ENCODE measurements at regions not wholly inside any gene's neighbourhood (a gene's known extent, or its start where the extent isn't known, plus 50 kb on each side); places are given as distances from the start of the nearest gene placed in this dataset.

- no peak overlapping the region for H3K27ac ChIP-seq
- no peak overlapping the region for H3K9ac ChIP-seq
- no peaks in the 10 kb centered on the region for H3K36me3 ChIP-seq
- H4K20me1 ChIP-seq: no peaks in the 10 kb centered on the region
- H3K27me3 ChIP-seq: no peaks in the 10 kb centered on the region
- no peaks in the 10 kb centered on the region for H3K9me3 ChIP-seq
- TF ChIP-seq Cebpa-rat (IDR thresholded peaks at IDR 0.05): no peak
- H3K4me3 ChIP-seq: no peak overlapping the region
- no peak overlapping the region for H3K4me2 ChIP-seq
- H3K4me1 ChIP-seq: no peaks in the 10 kb centered on the region
These were observed 837.3 kb upstream of the SOX9 start for GRCh38 chr17:71283486-71283885.

DNA sequence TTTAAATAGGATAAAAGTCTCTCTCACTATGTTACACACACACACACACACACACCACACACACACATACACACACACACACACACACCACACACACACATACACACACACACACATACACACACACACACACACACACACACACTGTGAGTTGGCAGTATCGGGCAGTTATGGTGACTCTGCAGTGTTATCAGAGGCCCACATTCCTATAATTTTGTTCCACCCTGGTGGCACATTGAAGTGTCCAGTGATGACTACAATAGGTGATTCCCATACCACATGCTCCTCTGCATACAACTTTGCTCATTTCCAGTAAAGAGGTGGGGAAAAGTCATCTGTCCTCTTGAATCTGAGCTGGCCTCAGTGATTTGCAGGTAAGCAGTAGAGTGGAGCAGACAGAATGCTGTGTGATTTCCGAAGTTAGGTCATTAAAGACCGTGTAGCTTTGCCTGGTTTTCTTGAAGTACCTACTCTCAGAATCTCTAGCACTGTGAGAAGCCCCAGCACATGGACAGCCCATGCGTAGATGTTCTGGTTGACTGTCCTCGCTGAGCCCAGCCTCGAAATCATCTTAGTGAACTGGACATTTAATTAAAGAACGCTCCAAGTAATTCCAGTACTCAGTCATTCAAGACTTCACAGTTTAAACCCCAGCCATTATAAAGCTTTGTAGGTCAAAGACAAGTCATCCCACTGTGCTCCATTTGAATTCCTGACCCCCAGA, 836.6 kb upstream of the SOX9 start:
- H3K9me3 ChIP-seq: no peaks in the 10 kb centered on the region
- no peak for TF ChIP-seq Cebpa-rat (IDR thresholded peaks at IDR 0.05)
- no peaks in the 10 kb centered on the region for H3K4me1 ChIP-seq
- H3K4me2 ChIP-seq: no peak overlapping the region
- H3K4me3 ChIP-seq: no peak overlapping the region
- no peak overlapping the region for H3K9ac ChIP-seq
- H3K27me3 ChIP-seq: no peaks in the 10 kb centered on the region
- no peaks in the 10 kb centered on the region for H3K36me3 ChIP-seq
- H3K27ac ChIP-seq: no peak overlapping the region
- H4K20me1 ChIP-seq: no peaks in the 10 kb centered on the region

- Histone ChIP-seq H3K36me3 (no peaks in the 10 kb centered on the region), H4K20me1 (no peaks in the 10 kb centered on the region), H3K9ac (no peak overlapping the region), H3K4me2 (no peak overlapping the region), H3K27me3 (no peaks in the 10 kb centered on the region), H3K4me3 (no peak overlapping the region), H3K4me1 (no peaks in the 10 kb centered on the region), H3K9me3 (no peaks in the 10 kb centered on the region), H3K27ac (no peak overlapping the region)
- no peak for TF ChIP-seq Cebpa-rat (IDR thresholded peaks at IDR 0.05)
These were observed 834.2 kb upstream of the SOX9 start for GRCh38 chr17:71286625-71287024.

- Histone ChIP-seq H3K9ac (no peak overlapping the region), H3K4me3 (no peak overlapping the region), H3K36me3 (no peaks in the 10 kb centered on the region), H3K4me1 (no peaks in the 10 kb centered on the region), H3K4me2 (no peak overlapping the region), H3K9me3 (no peaks in the 10 kb centered on the region), H4K20me1 (no peaks in the 10 kb centered on the region), H3K27ac (no peak overlapping the region), H3K27me3 (no peaks in the 10 kb centered on the region)
- TF ChIP-seq Cebpa-rat (IDR thresholded peaks at IDR 0.05): no peak
These were observed 833.6 kb upstream of the SOX9 start for GRCh38 chr17:71287071-71287823.

DNA sequence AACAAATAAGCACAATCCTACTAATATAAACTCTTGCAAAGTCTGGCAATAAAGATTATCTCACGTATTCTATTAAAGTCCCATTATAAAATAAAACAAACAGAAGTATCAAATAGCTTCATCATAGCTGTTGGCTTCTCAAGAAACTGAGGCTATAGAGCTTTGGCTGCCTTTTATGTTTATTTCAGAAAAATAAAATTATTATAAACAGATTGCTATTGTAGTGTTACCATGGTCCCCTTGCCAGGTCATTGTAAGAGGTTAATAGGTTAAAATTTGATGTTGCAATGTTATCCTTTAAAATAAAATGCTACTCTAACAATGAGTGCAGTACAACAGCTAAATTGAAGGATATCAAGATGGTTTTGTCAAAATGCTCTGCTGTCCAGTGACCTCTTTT, 828.8 kb upstream of the SOX9 start:
- Histone ChIP-seq H3K4me3 (no peak overlapping the region), H4K20me1 (no peaks in the 10 kb centered on the region), H3K4me2 (no peak overlapping the region), H3K9me3 (no peaks in the 10 kb centered on the region), H3K4me1 (no peaks in the 10 kb centered on the region), H3K9ac (no peak overlapping the region), H3K36me3 (no peaks in the 10 kb centered on the region), H3K27me3 (no peaks in the 10 kb centered on the region), H3K27ac (no peak overlapping the region)
- TF ChIP-seq Cebpa-rat (IDR thresholded peaks at IDR 0.05): no peak

GRCh38 chr17:71296005-71296404, 824.8 kb upstream of the SOX9 start:
- Histone ChIP-seq H3K9ac (no peak overlapping the region), H3K4me2 (no peak overlapping the region), H3K27ac (no peak overlapping the region), H3K4me1 (no peaks in the 10 kb centered on the region), H3K4me3 (no peak overlapping the region), H4K20me1 (no peaks in the 10 kb centered on the region), H3K36me3 (no peaks in the 10 kb centered on the region), H3K27me3 (no peaks in the 10 kb centered on the region), H3K9me3 (no peaks in the 10 kb centered on the region)
- no peak for TF ChIP-seq Cebpa-rat (IDR thresholded peaks at IDR 0.05)

DNA sequence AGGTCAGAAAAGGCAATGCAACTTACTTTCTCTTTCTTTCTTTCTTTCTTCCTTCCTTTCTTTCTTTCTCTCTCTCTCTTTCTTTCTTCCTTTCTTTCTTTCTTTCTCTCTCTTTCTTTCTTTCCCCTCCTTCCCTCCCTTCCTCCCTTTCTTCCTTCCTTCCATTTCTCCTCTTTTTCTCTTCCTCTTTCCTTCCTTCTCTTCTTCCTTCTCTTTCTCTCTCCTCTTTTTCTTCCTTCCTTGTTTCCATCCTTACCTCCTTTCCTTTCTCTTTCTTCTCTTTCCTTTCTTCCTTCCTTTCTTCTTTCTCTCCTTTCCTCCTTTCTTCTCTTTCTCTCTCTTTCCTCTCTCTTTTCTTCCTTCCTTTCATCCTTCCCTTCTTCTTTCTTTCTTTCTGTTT, 819.8 kb upstream of the SOX9 start:
- H3K36me3 ChIP-seq: no peaks in the 10 kb centered on the region
- H3K27me3 ChIP-seq: no peaks in the 10 kb centered on the region
- no peak for TF ChIP-seq Cebpa-rat (IDR thresholded peaks at IDR 0.05)
- H3K4me1 ChIP-seq: no peaks in the 10 kb centered on the region
- H3K9ac ChIP-seq: no peak overlapping the region
- H3K4me2 ChIP-seq: no peak overlapping the region
- no peak overlapping the region for H3K4me3 ChIP-seq
- no peaks in the 10 kb centered on the region for H4K20me1 ChIP-seq
- H3K27ac ChIP-seq: no peak overlapping the region
- H3K9me3 ChIP-seq: peaks cover 18% of the 10 kb centered on the region

- Histone ChIP-seq H3K27ac (no peak overlapping the region), H3K4me3 (no peak overlapping the region), H3K4me2 (no peak overlapping the region), H3K9me3 (peaks cover 19% of the 10 kb centered on the region), H4K20me1 (no peaks in the 10 kb centered on the region), H3K9ac (no peak overlapping the region), H3K27me3 (no peaks in the 10 kb centered on the region), H3K4me1 (no peaks in the 10 kb centered on the region), H3K36me3 (no peaks in the 10 kb centered on the region)
- TF ChIP-seq Cebpa-rat (IDR thresholded peaks at IDR 0.05): no peak
These were observed 817.9 kb upstream of the SOX9 start for GRCh38 chr17:71302721-71303549.

- Histone ChIP-seq H3K27ac (no peak overlapping the region), H3K9ac (no peak overlapping the region), H3K9me3 (peaks cover 19% of the 10 kb centered on the region), H3K4me1 (no peaks in the 10 kb centered on the region), H3K4me3 (no peak overlapping the region), H3K36me3 (no peaks in the 10 kb centered on the region), H3K27me3 (no peaks in the 10 kb centered on the region), H3K4me2 (no peak overlapping the region), H4K20me1 (no peaks in the 10 kb centered on the region)
- no peak for TF ChIP-seq Cebpa-rat (IDR thresholded peaks at IDR 0.05)
These were observed 816.2 kb upstream of the SOX9 start for GRCh38 chr17:71304498-71305158.
